Parathyroid adenoma (tissue), 2 donors: ENCODE measurements at regions not wholly inside any gene's neighbourhood (a gene's known extent, or its start where the extent isn't known, plus 50 kb on each side); places are given as distances from the start of the nearest gene placed in this dataset.
"Not testable (repeated sequence)": the region's sequence is repeated elsewhere in the genome, so short reads cannot be mapped to it uniquely, and the experiment has no call there.

Experiments used
- H2AFZ ChIP-seq: fragments of 300-600 bp; sonication (generic); one replicate; pipeline ENCODE4 v1.7.0; 2017; ENCODE audit warnings: antibody characterized with exemption, mild to moderate bottlenecking
- H3K27ac ChIP-seq: fragments of 300-600 bp; sonication (generic); one replicate; pipeline ENCODE4 v1.7.0; 2017
- H3K27me3 ChIP-seq: fragments of 300-600 bp; sonication (generic); one replicate; pipeline ENCODE4 v1.7.0; 2017; ENCODE audit warnings: low read length; ENCODE audit not compliant: control insufficient read depth, insufficient read depth
- H3K36me3 ChIP-seq: fragments of 300-600 bp; sonication (generic); one replicate; pipeline ENCODE4 v1.7.0; 2017; ENCODE audit warnings: low read length; ENCODE audit not compliant: control insufficient read depth, insufficient read depth
- H3K4me1 ChIP-seq: fragments of 300-600 bp; sonication (generic); one replicate; pipeline ENCODE4 v1.7.0; 2017; ENCODE audit warnings: control low read depth
- H3K4me2 ChIP-seq: fragments of 300-600 bp; sonication (generic); one replicate; pipeline ENCODE4 v1.7.0; 2017; ENCODE audit warnings: low read length
- H3K4me3 ChIP-seq: fragments of 300-600 bp; sonication (generic); one replicate; pipeline ENCODE4 v1.7.0; 2017; ENCODE audit warnings: low read depth, low read length
- H3K79me2 ChIP-seq: fragments of 300-600 bp; sonication (generic); one replicate; pipeline ENCODE4 v1.7.0; 2017; ENCODE audit warnings: control low read depth
- H3K9ac ChIP-seq: fragments of 300-600 bp; sonication (generic); one replicate; pipeline ENCODE4 v1.7.0; 2017; ENCODE audit warnings: mild to moderate bottlenecking
- H3K9me3 ChIP-seq: fragments of 300-600 bp; sonication (generic); one replicate; pipeline ENCODE4 v1.7.0; 2017; ENCODE audit warnings: low read length; ENCODE audit not compliant: control insufficient read depth
- CTCF ChIP-seq: fragments of 300-600 bp; sonication (generic); IDR thresholded peaks from one replicate; pipeline ENCODE4 v1.7.0; 2017; ENCODE audit warnings: antibody characterized with exemption, mild to moderate bottlenecking
- donor health status: primary hyperparathyroidism.

- H3K4me2 ChIP-seq, H3K27me3 ChIP-seq, H3K4me3 ChIP-seq, H3K27ac ChIP-seq, H3K4me1 ChIP-seq, H3K9me3 ChIP-seq, H3K36me3 ChIP-seq, H3K79me2 ChIP-seq, H3K9ac ChIP-seq, H2AFZ ChIP-seq: not testable (repeated sequence)
These were observed 50.6 kb upstream of the ZNG1B start for GRCh38 chr2:113386780-113387433.

GRCh38 chr2:113379621-113380020 is 57.9 kb upstream of the ZNG1B start:
- H3K4me2 ChIP-seq, H3K27ac ChIP-seq, H3K36me3 ChIP-seq: not testable (repeated sequence)

GRCh38 chr2:113376913-113377445 is 60.5 kb upstream of the ZNG1B start:
- Histone ChIP-seq H3K27ac (no peak overlapping the region), H3K36me3 (no peaks in the 10 kb centered on the region), H2AFZ (no peak overlapping the region), H3K9ac (no peak overlapping the region), H3K4me3 (no peak overlapping the region), H3K27me3 (no peaks in the 10 kb centered on the region), H3K4me2 (no peak overlapping the region), H3K4me1 (no peaks in the 10 kb centered on the region), H3K9me3 (no peaks in the 10 kb centered on the region), H3K79me2 (no peaks in the 10 kb centered on the region)
- TF ChIP-seq CTCF: no peak

More at GRCh38 chr2:113379621-113380020, 57.9 kb upstream of the ZNG1B start:
- H3K4me1 ChIP-seq, H3K4me3 ChIP-seq, H3K79me2 ChIP-seq, H2AFZ ChIP-seq, H3K27me3 ChIP-seq, H3K9ac ChIP-seq, H3K9me3 ChIP-seq: not testable (repeated sequence)

- no peak overlapping the region for H3K4me3 ChIP-seq
- H3K9ac ChIP-seq: no peak overlapping the region
- no peak overlapping the region for H3K4me2 ChIP-seq
- no peak overlapping the region for H3K27ac ChIP-seq
- no peaks in the 10 kb centered on the region for H3K79me2 ChIP-seq
- no peaks in the 10 kb centered on the region for H3K36me3 ChIP-seq
- no peaks in the 10 kb centered on the region for H3K9me3 ChIP-seq
- TF ChIP-seq CTCF: no peak
- H2AFZ ChIP-seq: no peak overlapping the region
- no peaks in the 10 kb centered on the region for H3K27me3 ChIP-seq
- H3K4me1 ChIP-seq: no peaks in the 10 kb centered on the region
These were observed 61.1 kb upstream of the ZNG1B start for GRCh38 chr2:113376253-113376912.

GRCh38 chr2:113374857-113375256 is 62.6 kb upstream of the ZNG1B start:
- not testable (repeated sequence) for H3K27ac ChIP-seq, H2AFZ ChIP-seq, H3K27me3 ChIP-seq, H3K79me2 ChIP-seq, H3K4me2 ChIP-seq, H3K9ac ChIP-seq, H3K36me3 ChIP-seq, H3K9me3 ChIP-seq, H3K4me3 ChIP-seq, H3K4me1 ChIP-seq

GRCh38 chr2:113372258-113372834 is 65.1 kb upstream of the ZNG1B start:
- H3K4me1 ChIP-seq, H3K36me3 ChIP-seq, H3K9me3 ChIP-seq, H3K4me2 ChIP-seq, H3K27ac ChIP-seq, H3K79me2 ChIP-seq, H3K4me3 ChIP-seq, H3K9ac ChIP-seq, H3K27me3 ChIP-seq, H2AFZ ChIP-seq: not testable (repeated sequence)
